Left ventricle myocardium superior (tissue), 1 donor: ENCODE measurements at regions not wholly inside any gene's neighbourhood (a gene's known extent, or its start where the extent isn't known, plus 50 kb on each side); places are given as distances from the start of the nearest gene placed in this dataset. TPM values are rescaled to one million over a fixed set of nuclear protein-coding genes. Genes with fewer than 3 reads are reported as not detected.

Experiments
- ATAC-seq: fragments of 200-7000 bp; cut with Tn5 transposase; one replicate; pipeline ENCODE4 v1.9.1; 2020; ENCODE audit warnings: mild to moderate bottlenecking, moderate library complexity
- DNase-seq: peaks from one replicate; pipeline ENCODE4 v3.0.0-alpha.2; 2020
- intact Hi-C: fragments of 100-400 bp; cut with micrococcal nuclease; formaldehyde crosslinking; loops from one replicate; pipeline ENCODE4 v1.11.0; 2022
- microRNA-seq: library from miRNA; unstranded; fragments of <30 nt; microRNA quantifications from one replicate; pipeline ENCODE4 v1.2.0, GENCODE V29; 2020; ENCODE audit warnings: borderline number of aligned reads
- donor health status: DM: no; HTN: yes; CAD: no; lungs with severe emphysema.

DNA sequence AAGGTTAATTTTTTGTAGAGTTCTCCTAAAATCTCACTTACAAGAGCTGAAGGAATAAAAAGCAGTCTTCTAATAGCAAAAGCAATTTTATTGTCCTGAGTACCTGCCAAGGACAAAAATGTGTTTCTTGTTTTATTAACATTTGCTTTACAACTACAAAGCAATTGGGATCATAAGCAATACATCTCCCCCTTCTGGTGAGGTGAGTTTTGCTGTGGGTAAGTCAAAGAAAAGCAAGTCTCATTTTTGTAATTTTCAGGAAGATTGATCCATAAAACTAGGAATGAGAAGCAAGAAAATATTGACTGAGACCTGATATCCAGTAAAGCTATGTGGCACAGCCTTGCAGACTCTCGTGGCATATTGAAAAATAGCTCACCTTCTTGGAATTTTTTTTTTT, 2162.7 kb downstream of the NCAM2 start:
- DNase-seq (no peak), ATAC-seq (no peak)
- intact Hi-C loops, result no loop called here

GRCh38 chr21:23162198-23162946, 2164.2 kb downstream of the NCAM2 start:
- intact Hi-C loops, result no loop called here
- no peak for ATAC-seq
- DNase-seq, result no peak

Small RNA genes lying in the stretch of these regions (microRNA-seq; reads per million reads assigned to microRNA genes)
- not detected for gene MIR6130
